ENCODE measurements at regions not wholly inside any gene's neighbourhood (a gene's known extent, or its start where the extent isn't known, plus 50 kb on each side); places are given as distances from the start of the nearest gene placed in this dataset.

GRCh38 chr15:60214201-60214600 lies 183.6 kb downstream of the ANXA2 start:
- no peak overlapping the region for H3K9ac ChIP-seq (ENCODE audit: insufficient read depth, low read length)
- no peaks in the 10 kb centered on the region for H3K9me3 ChIP-seq (ENCODE audit: control insufficient read depth, insufficient read depth, low read depth, low read length)
- no peak overlapping the region for H3K27ac ChIP-seq (ENCODE audit: insufficient read depth, low read length)
- no peaks in the 10 kb centered on the region for H3K79me2 ChIP-seq (ENCODE audit: control insufficient read depth, insufficient read depth, low read length)
- no peaks in the 10 kb centered on the region for H3K36me3 ChIP-seq (ENCODE audit: control insufficient read depth, insufficient read depth, low read length)
- H3K4me1 ChIP-seq (ENCODE audit: control insufficient read depth, extremely low read depth, insufficient read depth, low read length) = no peaks in the 10 kb centered on the region
- no peak overlapping the region for H3K4me2 ChIP-seq (ENCODE audit: extremely low read depth, insufficient read depth, low read length)
- no peak overlapping the region for H3K4me3 ChIP-seq (replicated peaks in 1 of 4; ENCODE audit: control extremely low read depth in 1 of 4, insufficient read depth in 1 of 4, low read depth in 3 of 4, low read length in 4 of 4)
- no peak for TF ChIP-seq CTCF (conservative IDR thresholded peaks at IDR 0.05 in 1 of 2, IDR thresholded peaks at IDR 0.05 in 1 of 2; ENCODE audit: low read depth in 1 of 2, low read length in 2 of 2)
- TF ChIP-seq EZH2 (IDR thresholded peaks at IDR 0.05; ENCODE audit: low read length, missing control alignments) = no peak
- no peaks in the 10 kb centered on the region for H3K27me3 ChIP-seq (ENCODE audit: control insufficient read depth, insufficient read depth, low read length)
- no peaks in the 10 kb centered on the region for H4K20me1 ChIP-seq (ENCODE audit: control insufficient read depth, extremely low read depth, insufficient read depth, low read length)
- H2AFZ ChIP-seq (ENCODE audit: low read length) = no peak overlapping the region
- DNase-seq (ENCODE audit: low read depth in 2 of 2) = no peak

GRCh38 chr15:60215225-60215963 lies 182.4 kb downstream of the ANXA2 start:
- no peak for TF ChIP-seq EZH2 (IDR thresholded peaks at IDR 0.05; ENCODE audit: low read length, missing control alignments)
- no peak for TF ChIP-seq CTCF (conservative IDR thresholded peaks at IDR 0.05 in 1 of 2, IDR thresholded peaks at IDR 0.05 in 1 of 2; ENCODE audit: low read depth in 1 of 2, low read length in 2 of 2)
- H3K9me3 ChIP-seq (ENCODE audit: control insufficient read depth, insufficient read depth, low read depth, low read length) = no peaks in the 10 kb centered on the region
- H3K4me1 ChIP-seq (ENCODE audit: control insufficient read depth, extremely low read depth, insufficient read depth, low read length) = no peaks in the 10 kb centered on the region
- H3K27ac ChIP-seq (ENCODE audit: insufficient read depth, low read length) = no peak overlapping the region
- H3K27me3 ChIP-seq (ENCODE audit: control insufficient read depth, insufficient read depth, low read length) = no peaks in the 10 kb centered on the region
- H3K79me2 ChIP-seq (ENCODE audit: control insufficient read depth, insufficient read depth, low read length) = no peaks in the 10 kb centered on the region
- H3K4me2 ChIP-seq (ENCODE audit: extremely low read depth, insufficient read depth, low read length) = no peak overlapping the region
- no peaks in the 10 kb centered on the region for H3K36me3 ChIP-seq (ENCODE audit: control insufficient read depth, insufficient read depth, low read length)
- no peaks in the 10 kb centered on the region for H4K20me1 ChIP-seq (ENCODE audit: control insufficient read depth, extremely low read depth, insufficient read depth, low read length)
- no peak overlapping the region for H3K4me3 ChIP-seq (replicated peaks in 1 of 4; ENCODE audit: control extremely low read depth in 1 of 4, insufficient read depth in 1 of 4, low read depth in 3 of 4, low read length in 4 of 4)
- H3K9ac ChIP-seq (ENCODE audit: insufficient read depth, low read length) = no peak overlapping the region
- DNase-seq (ENCODE audit: low read depth in 2 of 2) = no peak
- H2AFZ ChIP-seq (ENCODE audit: low read length) = no peak overlapping the region

- Histone ChIP-seq H2AFZ (ENCODE audit: low read length) (no peak overlapping the region), H3K4me3 (replicated peaks in 1 of 4; ENCODE audit: control extremely low read depth in 1 of 4, insufficient read depth in 1 of 4, low read depth in 3 of 4, low read length in 4 of 4) (no peak overlapping the region), H3K79me2 (ENCODE audit: control insufficient read depth, insufficient read depth, low read length) (no peaks in the 10 kb centered on the region), H3K9me3 (ENCODE audit: control insufficient read depth, insufficient read depth, low read depth, low read length) (no peaks in the 10 kb centered on the region), H3K36me3 (ENCODE audit: control insufficient read depth, insufficient read depth, low read length) (no peaks in the 10 kb centered on the region), H3K27me3 (ENCODE audit: control insufficient read depth, insufficient read depth, low read length) (no peaks in the 10 kb centered on the region), H3K4me1 (ENCODE audit: control insufficient read depth, extremely low read depth, insufficient read depth, low read length) (no peaks in the 10 kb centered on the region), H4K20me1 (ENCODE audit: control insufficient read depth, extremely low read depth, insufficient read depth, low read length) (no peaks in the 10 kb centered on the region), H3K4me2 (ENCODE audit: extremely low read depth, insufficient read depth, low read length) (no peak overlapping the region), H3K9ac (ENCODE audit: insufficient read depth, low read length) (no peak overlapping the region), H3K27ac (ENCODE audit: insufficient read depth, low read length) (no peak overlapping the region)
- DNase-seq (ENCODE audit: low read depth in 2 of 2) = no peak
- TF ChIP-seq CTCF (conservative IDR thresholded peaks at IDR 0.05 in 1 of 2, IDR thresholded peaks at IDR 0.05 in 1 of 2; ENCODE audit: low read depth in 1 of 2, low read length in 2 of 2) (no peak), EZH2 (IDR thresholded peaks at IDR 0.05; ENCODE audit: low read length, missing control alignments) (no peak)
These were observed 180.6 kb downstream of the ANXA2 start for GRCh38 chr15:60217161-60217560.

Data from fibroblast of lung (primary cell).